Osteoblast (primary cell): ENCODE measurements at regions not wholly inside any gene's neighbourhood (a gene's known extent, or its start where the extent isn't known, plus 50 kb on each side); places are given as distances from the start of the nearest gene placed in this dataset.

ENCODE experiments used
- DNase-seq: peaks from one replicate; pipeline ENCODE4 v3.0.0; 2011; ENCODE audit warnings: low spot score, mixed read lengths; ENCODE audit not compliant: insufficient read length; ENCODE audit errors: missing footprints
- H2AFZ ChIP-seq: 2 replicates; pipeline ENCODE4 v1.6.0; 2011; ENCODE audit warnings: mild to moderate bottlenecking, low read length
- H3K27ac ChIP-seq: 2 replicates; pipeline ENCODE4 v1.5.1; 2011; ENCODE audit warnings: mild to moderate bottlenecking, low read depth, low read length, moderate library complexity
- H3K27me3 ChIP-seq: 2 replicates; pipeline ENCODE4 v1.6.0; 2012; ENCODE audit warnings: mild to moderate bottlenecking, control low read depth, inconsistent platforms, low read length, moderate library complexity; ENCODE audit not compliant: insufficient read depth
- H3K36me3 ChIP-seq: 2 replicates; pipeline ENCODE4 v1.5.1; 2011; ENCODE audit warnings: mild to moderate bottlenecking, low read length, control low read depth, moderate library complexity; ENCODE audit not compliant: insufficient read depth
- H3K4me1 ChIP-seq: 2 replicates; pipeline ENCODE4 v1.5.1; 2011; ENCODE audit warnings: mild to moderate bottlenecking, low read length, control low read depth, moderate library complexity; ENCODE audit not compliant: insufficient read depth
- H3K4me2 ChIP-seq: 2 replicates; pipeline ENCODE4 v1.6.0; 2011; ENCODE audit warnings: mild to moderate bottlenecking, low read length; ENCODE audit not compliant: insufficient read depth
- H3K4me3 ChIP-seq: fragments of 200-600 bp; sonication (generic); 3 replicates; pipeline ENCODE4 v1.5.1; 2012; ENCODE audit warnings: mild to moderate bottlenecking, low read length, inconsistent platforms; ENCODE audit not compliant: insufficient read depth
- H3K79me2 ChIP-seq: 2 replicates; pipeline ENCODE4 v1.6.0; 2012; ENCODE audit warnings: mild to moderate bottlenecking, low read length, control low read depth, inconsistent platforms; ENCODE audit not compliant: insufficient read depth
- H3K9me3 ChIP-seq: 2 replicates; pipeline ENCODE4 v1.5.1; 2011; ENCODE audit warnings: low read depth, low read length, control low read depth
- H4K20me1 ChIP-seq: 2 replicates; pipeline ENCODE4 v1.6.0; 2012; ENCODE audit warnings: mild to moderate bottlenecking, low read length, control low read depth; ENCODE audit not compliant: insufficient read depth
- CTCF ChIP-seq: IDR thresholded peaks from 2 replicates; pipeline ENCODE4 v1.5.1; 2011; ENCODE audit warnings: mild to moderate bottlenecking, low read depth, low read length, moderate library complexity; ENCODE audit errors: extremely low read depth

- no peak overlapping the region for H3K27ac ChIP-seq
- no peak overlapping the region for H3K4me2 ChIP-seq
- no peaks in the 10 kb centered on the region for H3K79me2 ChIP-seq
- no peak for DNase-seq
- H3K9me3 ChIP-seq, result peaks cover 2% of the 10 kb centered on the region
- H2AFZ ChIP-seq, result no peak overlapping the region
- no peaks in the 10 kb centered on the region for H3K36me3 ChIP-seq
- no peaks in the 10 kb centered on the region for H3K27me3 ChIP-seq
- no peak for TF ChIP-seq CTCF
- H3K4me3 ChIP-seq, result no peak overlapping the region
- H4K20me1 ChIP-seq, result no peaks in the 10 kb centered on the region
- H3K4me1 ChIP-seq, result no peaks in the 10 kb centered on the region
These were observed 575.7 kb upstream of the ZNF717 start for GRCh38 chr3:76361010-76361409.

- peaks cover 2% of the 10 kb centered on the region for H3K9me3 ChIP-seq
- H2AFZ ChIP-seq, result no peak overlapping the region
- H4K20me1 ChIP-seq, result no peaks in the 10 kb centered on the region
- H3K27me3 ChIP-seq, result no peaks in the 10 kb centered on the region
- no peaks in the 10 kb centered on the region for H3K36me3 ChIP-seq
- DNase-seq, result no peak
- no peak overlapping the region for H3K27ac ChIP-seq
- no peak overlapping the region for H3K4me2 ChIP-seq
- H3K4me1 ChIP-seq, result no peaks in the 10 kb centered on the region
- TF ChIP-seq CTCF, result no peak
- H3K4me3 ChIP-seq, result no peak overlapping the region
- no peaks in the 10 kb centered on the region for H3K79me2 ChIP-seq
These were observed 577.3 kb upstream of the ZNF717 start for GRCh38 chr3:76362643-76363042.

GRCh38 chr3:76365275-76365674 is 579.9 kb upstream of the ZNF717 start:
- Histone ChIP-seq H3K9me3 (peaks cover 2% of the 10 kb centered on the region), H3K4me2 (no peak overlapping the region), H3K79me2 (no peaks in the 10 kb centered on the region), H3K4me3 (no peak overlapping the region), H3K27ac (no peak overlapping the region), H3K36me3 (no peaks in the 10 kb centered on the region), H2AFZ (no peak overlapping the region), H4K20me1 (no peaks in the 10 kb centered on the region), H3K27me3 (no peaks in the 10 kb centered on the region), H3K4me1 (no peaks in the 10 kb centered on the region)
- no peak for TF ChIP-seq CTCF
- no peak for DNase-seq

- no peaks in the 10 kb centered on the region for H3K27me3 ChIP-seq
- H3K36me3 ChIP-seq, result no peaks in the 10 kb centered on the region
- no peak overlapping the region for H3K4me3 ChIP-seq
- H4K20me1 ChIP-seq, result no peaks in the 10 kb centered on the region
- no peak overlapping the region for H3K27ac ChIP-seq
- H2AFZ ChIP-seq, result no peak overlapping the region
- H3K9me3 ChIP-seq, result no peaks in the 10 kb centered on the region
- H3K4me2 ChIP-seq, result no peak overlapping the region
- no peak for DNase-seq
- TF ChIP-seq CTCF, result no peak
- no peaks in the 10 kb centered on the region for H3K79me2 ChIP-seq
- H3K4me1 ChIP-seq, result no peaks in the 10 kb centered on the region
These were observed 581.9 kb upstream of the ZNF717 start for GRCh38 chr3:76367281-76367680.
